ENCODE measurements at regions not wholly inside any gene's neighbourhood (a gene's known extent, or its start where the extent isn't known, plus 50 kb on each side); places are given as distances from the start of the nearest gene placed in this dataset.

- ChIA-PET POLR2A (no interaction called here), CTCF (interaction anchor here (1.3 to 2.0 kb wide), 4 partner anchors 8 to 68 kb away, joined by 4 to 5 read pairs (median 4); no protein-coding TSS in a partner anchor)
- H3K4me3 ChIP-seq (ENCODE audit: control insufficient read depth in 1 of 7, extremely low read depth in 1 of 7, insufficient read depth in 4 of 7, low read depth in 2 of 7, low read length in 6 of 7), result no peak overlapping the region
- no peak overlapping the region for H3K27ac ChIP-seq (ENCODE audit: insufficient read depth in 1 of 2, low read depth in 1 of 2, low read length in 2 of 2, poor library complexity in 1 of 2, severe bottlenecking in 2 of 2)
- 98% methylated on average over 4 of the region's 7 CpGs for WGBS (ENCODE audit: insufficient coverage)
- no peak for DNase-seq
- H3K36me3 ChIP-seq (ENCODE audit: control insufficient read depth in 4 of 4, insufficient read depth in 4 of 4, low read length in 3 of 4), result no peaks in the 10 kb centered on the region
- no peaks in the 10 kb centered on the region for H3K9me3 ChIP-seq (ENCODE audit: control extremely low read depth in 1 of 5, control insufficient read depth in 4 of 5, insufficient read depth in 2 of 5, low read depth in 1 of 5, low read length in 4 of 5)
- no peaks in the 10 kb centered on the region for H3K27me3 ChIP-seq (replicated peaks in 2 of 5; ENCODE audit: control insufficient read depth in 4 of 5, insufficient read depth in 5 of 5, low read length in 4 of 5)
- H3K4me1 ChIP-seq (ENCODE audit: control extremely low read depth in 1 of 4, control insufficient read depth in 4 of 4, insufficient read depth in 4 of 4, low read length in 3 of 4), result peaks cover 0 to 15% (median 3%) of the 10 kb centered on the region in 4 experiments
These were observed 149.5 kb upstream of the ZEB2 start for GRCh38 chr2:144669196-144669987.

- peak in 1 of 3 donors; percentile 21 for DNase-seq
- H3K36me3 ChIP-seq (ENCODE audit: control insufficient read depth in 4 of 4, insufficient read depth in 4 of 4, low read length in 3 of 4), result no peaks in the 10 kb centered on the region
- H3K4me1 ChIP-seq (ENCODE audit: control extremely low read depth in 1 of 4, control insufficient read depth in 4 of 4, insufficient read depth in 4 of 4, low read length in 3 of 4), result peaks cover 1 to 21% (median 4%) of the 10 kb centered on the region in 4 experiments
- no peaks in the 10 kb centered on the region for H3K9me3 ChIP-seq (ENCODE audit: control extremely low read depth in 1 of 5, control insufficient read depth in 4 of 5, insufficient read depth in 2 of 5, low read depth in 1 of 5, low read length in 4 of 5)
- POLR2A ChIA-PET, result no interaction called here
- H3K27me3 ChIP-seq (replicated peaks in 2 of 5; ENCODE audit: control insufficient read depth in 4 of 5, insufficient read depth in 5 of 5, low read length in 4 of 5), result no peaks in the 10 kb centered on the region
- no peak overlapping the region for H3K27ac ChIP-seq (ENCODE audit: insufficient read depth in 1 of 2, low read depth in 1 of 2, low read length in 2 of 2, poor library complexity in 1 of 2, severe bottlenecking in 2 of 2)
- no peak overlapping the region for H3K4me3 ChIP-seq (ENCODE audit: control insufficient read depth in 1 of 7, extremely low read depth in 1 of 7, insufficient read depth in 4 of 7, low read depth in 2 of 7, low read length in 6 of 7)
- WGBS (ENCODE audit: insufficient coverage), result no CpG with 5 or more reads among the region's 1 CpG
- CTCF ChIA-PET, result interaction anchor here (1.3 to 2.0 kb wide), 2 partner anchors 8 to 9 kb away, joined by 4 to 5 read pairs; no protein-coding TSS in a partner anchor
These were observed 148.7 kb upstream of the ZEB2 start for GRCh38 chr2:144668493-144669110.

DNA sequence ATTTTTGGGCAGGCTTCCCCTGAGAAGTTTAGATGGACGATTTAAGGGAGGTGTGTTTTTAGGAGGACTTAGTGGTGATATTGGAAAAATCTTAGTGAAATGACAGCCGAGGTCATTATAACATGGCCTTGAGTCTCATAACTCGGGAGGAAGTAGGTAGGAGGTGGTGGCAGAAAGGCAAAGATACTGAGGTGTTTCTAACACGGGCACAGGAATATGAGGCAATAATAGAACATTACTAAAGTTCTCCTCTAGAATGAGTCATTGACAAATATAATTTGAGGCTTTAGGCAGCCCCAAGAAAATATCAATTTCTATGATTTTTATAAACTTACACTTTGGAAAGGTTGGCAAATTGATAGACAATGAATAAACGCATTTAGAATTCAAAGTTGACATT is 146.1 kb upstream of the ZEB2 start:
- Histone ChIP-seq H3K9me3 (ENCODE audit: control extremely low read depth in 1 of 5, control insufficient read depth in 4 of 5, insufficient read depth in 2 of 5, low read depth in 1 of 5, low read length in 4 of 5) (no peaks in the 10 kb centered on the region), H3K4me1 (ENCODE audit: control extremely low read depth in 1 of 4, control insufficient read depth in 4 of 4, insufficient read depth in 4 of 4, low read length in 3 of 4) (peaks cover 7 to 29% (median 14%) of the 10 kb centered on the region in 4 experiments), H3K4me3 (ENCODE audit: control insufficient read depth in 1 of 7, extremely low read depth in 1 of 7, insufficient read depth in 4 of 7, low read depth in 2 of 7, low read length in 6 of 7) (no peak overlapping the region), H3K36me3 (ENCODE audit: control insufficient read depth in 4 of 4, insufficient read depth in 4 of 4, low read length in 3 of 4) (no peaks in the 10 kb centered on the region), H3K27me3 (replicated peaks in 2 of 5; ENCODE audit: control insufficient read depth in 4 of 5, insufficient read depth in 5 of 5, low read length in 4 of 5) (no peaks in the 10 kb centered on the region), H3K27ac (ENCODE audit: insufficient read depth in 1 of 2, low read depth in 1 of 2, low read length in 2 of 2, poor library complexity in 1 of 2, severe bottlenecking in 2 of 2) (no peak overlapping the region)
- POLR2A ChIA-PET, result no interaction called here
- WGBS (ENCODE audit: insufficient coverage), result 100% methylated on average over 3 of the region's 5 CpGs
- CTCF ChIA-PET, result interaction anchor here (1.9 kb wide), 1 partner anchor 12 kb away, joined by 5 read pairs; no protein-coding TSS in a partner anchor
- DNase-seq, result no peak

DNA sequence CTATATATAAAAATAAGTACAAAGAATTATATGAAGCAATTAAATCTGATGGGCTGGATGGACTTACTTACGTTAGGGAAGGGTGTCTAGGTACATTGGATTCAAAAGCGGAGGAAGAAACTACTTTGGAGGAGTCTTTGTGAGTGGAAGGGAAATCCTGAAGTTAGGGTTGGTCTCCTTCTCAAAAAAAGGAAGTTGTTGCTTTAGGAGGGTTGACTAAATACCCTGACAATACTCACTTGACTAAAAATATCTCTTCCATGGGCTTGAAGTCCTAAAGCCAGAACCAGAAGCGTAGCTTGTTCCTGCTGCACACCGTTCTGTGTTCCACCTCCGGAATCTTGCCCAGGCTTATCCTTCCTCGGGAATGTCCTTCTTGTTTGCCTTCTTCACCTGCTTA is 143.3 kb upstream of the ZEB2 start:
- Histone ChIP-seq H3K9me3 (ENCODE audit: control extremely low read depth in 1 of 5, control insufficient read depth in 4 of 5, insufficient read depth in 2 of 5, low read depth in 1 of 5, low read length in 4 of 5) (no peaks in the 10 kb centered on the region), H3K4me3 (ENCODE audit: control insufficient read depth in 1 of 7, extremely low read depth in 1 of 7, insufficient read depth in 4 of 7, low read depth in 2 of 7, low read length in 6 of 7) (peak overlapping the region in 1 of 7 experiments; percentile 15), H3K27ac (ENCODE audit: insufficient read depth in 1 of 2, low read depth in 1 of 2, low read length in 2 of 2, poor library complexity in 1 of 2, severe bottlenecking in 2 of 2) (no peak overlapping the region), H3K27me3 (replicated peaks in 2 of 5; ENCODE audit: control insufficient read depth in 4 of 5, insufficient read depth in 5 of 5, low read length in 4 of 5) (no peaks in the 10 kb centered on the region), H3K4me1 (ENCODE audit: control extremely low read depth in 1 of 4, control insufficient read depth in 4 of 4, insufficient read depth in 4 of 4, low read length in 3 of 4) (peaks cover 17 to 40% (median 24%) of the 10 kb centered on the region in 4 experiments), H3K36me3 (ENCODE audit: control insufficient read depth in 4 of 4, insufficient read depth in 4 of 4, low read length in 3 of 4) (no peaks in the 10 kb centered on the region)
- 55% methylated on average over 5 of the region's 6 CpGs for WGBS (ENCODE audit: insufficient coverage)
- ChIA-PET POLR2A (no interaction called here), CTCF (no interaction called here)
- peak in 2 of 3 donors; percentile 47 to 62 for DNase-seq

GRCh38 chr2:144660518-144661316 is 140.8 kb upstream of the ZEB2 start:
- Histone ChIP-seq H3K27ac (ENCODE audit: insufficient read depth in 1 of 2, low read depth in 1 of 2, low read length in 2 of 2, poor library complexity in 1 of 2, severe bottlenecking in 2 of 2) (peak overlapping the region; percentile 56 to 80), H3K36me3 (ENCODE audit: control insufficient read depth in 4 of 4, insufficient read depth in 4 of 4, low read length in 3 of 4) (no peaks in the 10 kb centered on the region), H3K4me3 (ENCODE audit: control insufficient read depth in 1 of 7, extremely low read depth in 1 of 7, insufficient read depth in 4 of 7, low read depth in 2 of 7, low read length in 6 of 7) (peak overlapping the region in 1 of 7 experiments; percentile 4), H3K4me1 (ENCODE audit: control extremely low read depth in 1 of 4, control insufficient read depth in 4 of 4, insufficient read depth in 4 of 4, low read length in 3 of 4) (peaks cover 17 to 36% (median 22%) of the 10 kb centered on the region in 4 experiments), H3K27me3 (replicated peaks in 2 of 5; ENCODE audit: control insufficient read depth in 4 of 5, insufficient read depth in 5 of 5, low read length in 4 of 5) (no peaks in the 10 kb centered on the region), H3K9me3 (ENCODE audit: control extremely low read depth in 1 of 5, control insufficient read depth in 4 of 5, insufficient read depth in 2 of 5, low read depth in 1 of 5, low read length in 4 of 5) (no peaks in the 10 kb centered on the region)
- peak; percentile 43 to 91 (median 88) for DNase-seq
- WGBS (ENCODE audit: insufficient coverage), result 33% methylated on average over 3 of the region's 5 CpGs
- ChIA-PET POLR2A (no interaction called here), CTCF (interaction anchor here (0.8 to 1.5 kb wide), 3 partner anchors 9 to 18 kb away, joined by 3 to 5 read pairs (median 5); no protein-coding TSS in a partner anchor)

DNA sequence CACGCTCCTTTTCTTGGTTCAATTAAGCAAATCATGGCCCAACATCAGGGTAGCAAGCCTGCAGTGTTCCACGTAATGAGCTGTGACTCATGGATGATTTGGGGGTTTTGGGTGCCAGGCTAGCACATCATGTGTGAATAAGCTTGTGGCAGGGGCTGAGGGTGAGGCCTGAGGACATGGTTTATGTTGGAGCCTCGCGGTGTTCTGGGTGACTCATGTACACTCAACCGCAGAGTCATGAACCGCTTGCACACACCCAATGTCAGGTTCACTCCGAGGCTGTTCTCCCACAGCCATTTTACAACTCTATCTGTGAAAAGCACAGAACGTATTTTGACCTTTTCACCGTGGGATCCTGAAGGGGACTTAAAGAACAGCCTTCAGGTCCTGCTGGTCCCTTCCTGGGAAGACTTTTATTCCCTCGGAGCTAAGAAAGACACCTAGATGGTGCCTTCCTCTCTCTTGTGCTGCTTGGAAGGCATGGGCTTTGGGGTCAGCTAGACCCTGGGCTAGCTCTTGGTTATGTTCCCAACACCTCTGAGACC is 139.9 kb upstream of the ZEB2 start:
- no peak overlapping the region for H3K4me3 ChIP-seq (ENCODE audit: control insufficient read depth in 1 of 7, extremely low read depth in 1 of 7, insufficient read depth in 4 of 7, low read depth in 2 of 7, low read length in 6 of 7)
- no peaks in the 10 kb centered on the region for H3K9me3 ChIP-seq (ENCODE audit: control extremely low read depth in 1 of 5, control insufficient read depth in 4 of 5, insufficient read depth in 2 of 5, low read depth in 1 of 5, low read length in 4 of 5)
- WGBS (ENCODE audit: insufficient coverage), result 96% methylated on average over 9 of the region's 10 CpGs
- H3K4me1 ChIP-seq (ENCODE audit: control extremely low read depth in 1 of 4, control insufficient read depth in 4 of 4, insufficient read depth in 4 of 4, low read length in 3 of 4), result peaks cover 17 to 35% (median 22%) of the 10 kb centered on the region in 4 experiments
- no peaks in the 10 kb centered on the region for H3K36me3 ChIP-seq (ENCODE audit: control insufficient read depth in 4 of 4, insufficient read depth in 4 of 4, low read length in 3 of 4)
- DNase-seq, result peak; percentile 9 to 75 (median 68)
- peak overlapping the region in 1 of 2 experiments; percentile 80 for H3K27ac ChIP-seq (ENCODE audit: insufficient read depth in 1 of 2, low read depth in 1 of 2, low read length in 2 of 2, poor library complexity in 1 of 2, severe bottlenecking in 2 of 2)
- POLR2A ChIA-PET, result no interaction called here
- no peaks in the 10 kb centered on the region for H3K27me3 ChIP-seq (replicated peaks in 2 of 5; ENCODE audit: control insufficient read depth in 4 of 5, insufficient read depth in 5 of 5, low read length in 4 of 5)
- CTCF ChIA-PET, result interaction anchor here (0.8 to 1.3 kb wide), 3 partner anchors 10 to 18 kb away, joined by 3 to 5 read pairs (median 3); no protein-coding TSS in a partner anchor

Data from common myeloid progenitor, CD34-positive (primary cell).